ENCODE measurements at regions not wholly inside any gene's neighbourhood (a gene's known extent, or its start where the extent isn't known, plus 50 kb on each side); places are given as distances from the start of the nearest gene placed in this dataset.

DNA sequence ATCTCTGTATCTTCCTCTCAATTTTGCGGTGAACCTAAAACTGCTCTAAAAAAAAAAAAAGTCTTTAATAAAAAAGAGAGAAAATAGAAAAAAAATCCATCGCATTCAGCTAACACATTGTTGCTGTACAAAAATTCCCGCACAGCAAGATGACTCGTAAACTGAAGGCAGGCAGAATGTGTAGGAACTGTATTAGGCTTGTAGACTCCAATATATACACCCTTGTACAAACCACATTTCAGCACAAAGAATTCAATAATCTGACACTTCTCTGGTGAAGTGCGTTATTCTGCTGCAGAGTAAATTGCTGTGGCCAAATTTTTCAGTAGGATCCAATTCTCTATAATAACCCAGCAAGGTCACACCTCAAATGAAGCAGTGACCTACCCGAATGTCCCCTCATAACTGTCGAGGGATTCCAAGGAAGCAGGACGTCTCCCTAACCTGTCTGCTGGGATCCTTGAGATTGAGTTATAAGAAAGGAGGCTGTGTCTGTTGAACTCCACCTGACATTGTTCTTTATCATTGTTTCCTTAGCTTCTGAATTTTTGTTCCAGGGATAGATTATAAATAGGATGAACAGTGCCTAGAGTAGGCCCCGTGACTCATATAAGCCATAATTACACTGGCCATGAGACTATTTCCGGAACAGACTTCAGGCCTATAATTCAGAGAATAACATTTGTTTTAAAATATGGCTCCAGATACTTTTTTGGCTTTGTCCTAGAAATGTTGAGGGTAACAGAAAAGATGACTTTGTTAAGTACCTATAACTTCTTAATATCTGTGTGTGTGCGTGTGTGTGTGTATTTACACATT, 348.3 kb downstream of the PCDH7 start:
- TF ChIP-seq TSHZ2 (CRISPR knock-in tag; IDR thresholded peaks at IDR 0.05) (no peak), ZNF8 (CRISPR knock-in tag; IDR thresholded peaks at IDR 0.05) (no peak), TOX (CRISPR knock-in tag; IDR thresholded peaks at IDR 0.05; ENCODE audit: borderline replicate concordance) (no peak), ISL1 (CRISPR knock-in tag; IDR thresholded peaks at IDR 0.05) (no peak), BACH2 (CRISPR knock-in tag; IDR thresholded peaks at IDR 0.05; ENCODE audit: borderline replicate concordance) (no peak), SNAI2 (CRISPR knock-in tag; IDR thresholded peaks at IDR 0.05) (no peak)
- no peak for ATAC-seq

GRCh38 chr4:31069151-31069550, 349.0 kb downstream of the PCDH7 start:
- TF ChIP-seq GLIS3 (CRISPR knock-in tag; IDR thresholded peaks at IDR 0.05) (no peak), ZFP30 (CRISPR knock-in tag; IDR thresholded peaks at IDR 0.05) (no peak), SNAI2 (CRISPR knock-in tag; IDR thresholded peaks at IDR 0.05) (no peak), ZNF8 (CRISPR knock-in tag; IDR thresholded peaks at IDR 0.05) (no peak), CREB5 (CRISPR knock-in tag; IDR thresholded peaks at IDR 0.05; ENCODE audit: low read depth) (no peak), TSHZ2 (CRISPR knock-in tag; IDR thresholded peaks at IDR 0.05) (no peak), TOX (CRISPR knock-in tag; IDR thresholded peaks at IDR 0.05; ENCODE audit: borderline replicate concordance) (no peak), ZFP3 (CRISPR knock-in tag; IDR thresholded peaks at IDR 0.05) (no peak), PPARA (CRISPR knock-in tag; IDR thresholded peaks at IDR 0.05; ENCODE audit: borderline replicate concordance) (no peak), OSR1 (CRISPR knock-in tag; IDR thresholded peaks at IDR 0.05) (no peak), TCF4 (CRISPR knock-in tag; IDR thresholded peaks at IDR 0.05; ENCODE audit: borderline replicate concordance) (no peak), RARB (CRISPR knock-in tag; IDR thresholded peaks at IDR 0.05) (no peak), ESRRG (CRISPR knock-in tag; IDR thresholded peaks at IDR 0.05) (no peak), ZNF565 (CRISPR knock-in tag; conservative IDR thresholded peaks at IDR 0.05; ENCODE audit: low read depth) (no peak), PATZ1 (CRISPR knock-in tag; IDR thresholded peaks at IDR 0.05; ENCODE audit: borderline replicate concordance) (no peak), ZNF70 (CRISPR knock-in tag; IDR thresholded peaks at IDR 0.05) (no peak)
- TF ChIP-seq, protein P1, sequence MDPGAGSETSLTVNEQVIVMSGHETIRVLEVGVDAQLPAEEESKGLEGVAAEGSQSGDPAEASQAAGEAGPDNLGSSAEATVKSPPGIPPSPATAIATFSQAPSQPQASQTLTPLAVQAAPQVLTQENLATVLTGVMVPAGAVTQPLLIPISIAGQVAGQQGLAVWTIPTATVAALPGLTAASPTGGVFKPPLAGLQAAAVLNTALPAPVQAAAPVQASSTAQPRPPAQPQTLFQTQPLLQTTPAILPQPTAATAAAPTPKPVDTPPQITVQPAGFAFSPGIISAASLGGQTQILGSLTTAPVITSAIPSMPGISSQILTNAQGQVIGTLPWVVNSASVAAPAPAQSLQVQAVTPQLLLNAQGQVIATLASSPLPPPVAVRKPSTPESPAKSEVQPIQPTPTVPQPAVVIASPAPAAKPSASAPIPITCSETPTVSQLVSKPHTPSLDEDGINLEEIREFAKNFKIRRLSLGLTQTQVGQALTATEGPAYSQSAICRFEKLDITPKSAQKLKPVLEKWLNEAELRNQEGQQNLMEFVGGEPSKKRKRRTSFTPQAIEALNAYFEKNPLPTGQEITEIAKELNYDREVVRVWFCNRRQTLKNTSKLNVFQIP (CRISPR knock-in tag; IDR thresholded peaks at IDR 0.05; ENCODE audit: borderline replicate concordance, low read depth), result no peak
- ATAC-seq, result no peak

Measured in SK-N-SH treated with all-trans-retinoic acid at 6 μM for 48 hours (cell line).